ENCODE measurements at regions not wholly inside any gene's neighbourhood (a gene's known extent, or its start where the extent isn't known, plus 50 kb on each side); places are given as distances from the start of the nearest gene placed in this dataset.

DNA sequence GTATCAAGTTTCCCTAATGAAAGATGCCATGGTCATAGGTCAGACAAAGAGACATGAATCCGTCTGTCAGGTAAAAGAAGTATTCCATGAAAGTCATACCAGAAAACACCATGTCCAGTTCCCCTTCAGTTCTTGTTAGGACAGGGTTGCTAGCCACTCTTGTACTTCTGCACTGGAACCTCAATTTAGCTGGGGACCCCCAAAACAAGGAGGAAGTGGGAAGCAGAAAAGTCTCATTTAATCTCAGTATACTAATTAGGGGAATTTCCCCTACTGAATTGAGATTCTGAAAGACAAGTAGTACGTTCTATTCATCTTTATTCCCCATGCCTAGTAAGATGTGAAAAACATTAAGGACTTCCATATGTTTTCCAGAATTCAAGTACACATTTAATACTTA lies 1289.9 kb upstream of the B3GALT2 start:
- ChIA-PET POLR2A (no interaction called here), CTCF (no interaction called here)
- DNase-seq (ENCODE audit: low read depth, low spot score), result no peak
- H3K4me3 ChIP-seq (ENCODE audit: low read depth, low read length), result no peak overlapping the region
- TF ChIP-seq, protein P1, sequence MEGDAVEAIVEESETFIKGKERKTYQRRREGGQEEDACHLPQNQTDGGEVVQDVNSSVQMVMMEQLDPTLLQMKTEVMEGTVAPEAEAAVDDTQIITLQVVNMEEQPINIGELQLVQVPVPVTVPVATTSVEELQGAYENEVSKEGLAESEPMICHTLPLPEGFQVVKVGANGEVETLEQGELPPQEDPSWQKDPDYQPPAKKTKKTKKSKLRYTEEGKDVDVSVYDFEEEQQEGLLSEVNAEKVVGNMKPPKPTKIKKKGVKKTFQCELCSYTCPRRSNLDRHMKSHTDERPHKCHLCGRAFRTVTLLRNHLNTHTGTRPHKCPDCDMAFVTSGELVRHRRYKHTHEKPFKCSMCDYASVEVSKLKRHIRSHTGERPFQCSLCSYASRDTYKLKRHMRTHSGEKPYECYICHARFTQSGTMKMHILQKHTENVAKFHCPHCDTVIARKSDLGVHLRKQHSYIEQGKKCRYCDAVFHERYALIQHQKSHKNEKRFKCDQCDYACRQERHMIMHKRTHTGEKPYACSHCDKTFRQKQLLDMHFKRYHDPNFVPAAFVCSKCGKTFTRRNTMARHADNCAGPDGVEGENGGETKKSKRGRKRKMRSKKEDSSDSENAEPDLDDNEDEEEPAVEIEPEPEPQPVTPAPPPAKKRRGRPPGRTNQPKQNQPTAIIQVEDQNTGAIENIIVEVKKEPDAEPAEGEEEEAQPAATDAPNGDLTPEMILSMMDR (IDR thresholded peaks at IDR 0.05; ENCODE audit: insufficient read depth, low read length, missing control alignments), result no peak

DNA sequence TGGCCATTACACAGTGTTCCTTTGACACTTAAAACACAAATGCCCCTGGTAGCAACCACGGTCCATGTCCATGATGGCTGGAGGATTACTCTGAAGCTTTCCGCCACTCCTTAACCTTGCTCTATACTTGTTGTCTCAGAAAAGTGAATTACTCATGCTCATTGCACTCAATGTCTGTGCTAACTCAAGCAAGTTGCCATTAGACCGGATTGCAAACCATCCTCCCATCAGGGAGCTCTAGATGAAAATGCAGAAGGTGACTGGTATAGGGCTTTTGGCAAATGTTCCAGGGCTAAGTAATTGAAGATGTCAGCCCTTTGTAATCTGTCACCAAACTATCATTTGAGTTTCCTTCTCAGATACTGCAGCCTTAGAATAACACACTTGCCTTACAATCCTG lies 1288.3 kb upstream of the B3GALT2 start:
- no peak for DNase-seq (ENCODE audit: low read depth, low spot score)
- ChIA-PET POLR2A (no interaction called here), CTCF (no interaction called here)
- TF ChIP-seq, protein P1 (IDR thresholded peaks at IDR 0.05; ENCODE audit: insufficient read depth, low read length, missing control alignments), result no peak
- no peak overlapping the region for H3K4me3 ChIP-seq (ENCODE audit: low read depth, low read length)

DNA sequence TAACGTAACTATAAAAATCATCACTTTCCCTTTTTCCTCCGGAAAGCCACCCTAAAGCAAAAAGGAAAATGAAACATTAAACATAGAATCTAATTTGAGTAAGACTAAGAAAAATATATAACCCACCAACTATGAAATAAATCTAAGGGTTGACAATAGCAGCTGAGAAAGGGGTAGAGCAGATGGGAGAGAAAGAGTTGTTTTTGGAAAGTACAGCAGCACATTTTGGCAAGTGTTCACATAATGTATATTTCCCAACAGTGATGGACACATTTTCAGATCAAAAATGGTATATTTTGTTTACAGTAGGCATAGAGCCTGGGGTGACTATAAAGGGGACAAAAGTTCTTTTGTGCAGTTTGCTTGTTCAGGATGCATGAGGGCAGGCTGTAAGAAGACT lies 1287.4 kb upstream of the B3GALT2 start:
- no peak overlapping the region for H3K4me3 ChIP-seq (ENCODE audit: low read depth, low read length)
- TF ChIP-seq, protein P1 (IDR thresholded peaks at IDR 0.05; ENCODE audit: insufficient read depth, low read length, missing control alignments), result no peak
- DNase-seq (ENCODE audit: low read depth, low spot score), result no peak
- CTCF ChIA-PET, result no interaction called here
- POLR2A ChIA-PET, result no interaction called here

DNA sequence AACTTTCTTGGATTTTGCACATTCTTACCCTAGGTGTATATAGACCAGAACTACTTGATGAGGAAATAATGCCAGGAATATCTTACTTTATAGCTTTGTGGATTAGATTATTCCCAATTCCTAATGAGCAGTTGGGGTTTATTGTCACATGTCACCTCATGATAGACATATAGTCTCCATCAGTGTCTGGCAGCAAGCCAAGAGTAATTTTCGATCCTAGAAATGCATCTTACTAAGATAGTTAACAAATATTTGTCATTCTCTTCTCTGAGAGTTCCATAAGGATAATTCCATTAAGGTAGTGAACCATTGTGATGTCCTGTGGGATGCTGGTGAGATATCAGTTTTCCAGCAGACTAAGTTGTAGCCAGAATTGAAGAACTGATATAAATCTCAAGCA lies 1282.9 kb upstream of the B3GALT2 start:
- H3K4me3 ChIP-seq (ENCODE audit: low read depth, low read length), result no peak overlapping the region
- ChIA-PET POLR2A (no interaction called here), CTCF (interaction anchor here (0.6 kb wide), 1 partner anchor 10 kb away, joined by 3 read pairs; no protein-coding TSS in a partner anchor)
- DNase-seq (ENCODE audit: low read depth, low spot score), result no peak
- TF ChIP-seq, protein P1 (IDR thresholded peaks at IDR 0.05; ENCODE audit: insufficient read depth, low read length, missing control alignments), result no peak

- TF ChIP-seq, protein P1 (IDR thresholded peaks at IDR 0.05; ENCODE audit: insufficient read depth, low read length, missing control alignments), result peak; percentile 47
- no peak for DNase-seq (ENCODE audit: low read depth, low spot score)
- ChIA-PET CTCF (no interaction called here), POLR2A (no interaction called here)
- H3K4me3 ChIP-seq (ENCODE audit: low read depth, low read length), result no peak overlapping the region
Measured at GRCh38 chr1:194466706-194467105, 1280.3 kb upstream of the B3GALT2 start.

DNA sequence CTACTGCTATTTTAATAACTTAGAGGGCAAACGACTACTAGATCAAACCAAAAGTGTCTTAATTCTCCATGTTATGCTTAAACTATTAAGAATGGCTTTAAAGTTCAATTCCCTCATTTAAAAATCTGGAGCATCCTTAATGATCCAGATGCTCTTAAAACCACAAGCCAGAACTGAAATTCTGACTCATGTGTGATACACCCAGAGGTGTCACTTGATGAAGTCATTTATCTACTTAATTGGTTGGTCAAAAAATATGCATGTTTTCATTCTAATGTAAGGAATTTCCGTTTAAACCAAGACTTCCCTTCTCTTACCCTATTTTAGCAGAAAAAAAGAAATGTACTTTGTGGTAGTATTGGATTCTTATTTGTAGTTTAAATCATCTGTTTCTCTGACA lies 1261.2 kb upstream of the B3GALT2 start:
- TF ChIP-seq, protein P1 (IDR thresholded peaks at IDR 0.05; ENCODE audit: insufficient read depth, low read length, missing control alignments), result no peak
- peak; percentile 52 for DNase-seq (ENCODE audit: low read depth, low spot score)
- CTCF ChIA-PET, result no interaction called here
- H3K4me3 ChIP-seq (ENCODE audit: low read depth, low read length), result no peak overlapping the region
- POLR2A ChIA-PET, result no interaction called here

Data from AG04449 (cell line).